ENCODE measurements at regions not wholly inside any gene's neighbourhood (a gene's known extent, or its start where the extent isn't known, plus 50 kb on each side); places are given as distances from the start of the nearest gene placed in this dataset.

DNA sequence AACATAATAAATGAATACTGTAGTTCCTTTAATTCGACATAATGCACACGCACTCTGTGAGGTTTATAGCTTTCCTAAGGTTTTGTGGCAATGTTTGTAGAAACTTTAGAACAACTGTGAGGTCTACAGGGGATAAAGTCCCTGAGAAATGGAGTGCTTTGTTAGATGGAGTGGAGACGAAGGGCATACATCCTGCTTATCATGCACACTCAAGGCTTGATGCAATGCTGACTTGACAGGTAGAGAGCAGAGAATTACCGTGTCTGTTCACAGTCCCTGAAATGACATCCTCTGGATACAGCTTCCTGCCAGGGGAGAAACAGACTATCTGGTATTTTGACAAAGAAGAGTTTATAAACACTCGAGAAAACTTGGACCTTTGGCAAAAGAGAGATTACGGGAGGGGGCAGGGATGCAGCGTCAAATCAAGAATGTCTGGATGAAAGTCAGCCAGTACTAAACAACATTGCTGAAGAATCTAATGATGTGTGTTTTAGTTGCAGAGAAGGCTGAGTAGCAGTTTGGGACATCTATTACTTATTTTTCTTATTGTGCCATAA, 766.9 kb upstream of the ZEB2 start:
- Histone ChIP-seq H3K36me3 (ENCODE audit: insufficient read depth, low read length) (no peaks in the 10 kb centered on the region), H3K9me3 (ENCODE audit: control insufficient read depth, insufficient read depth, low read length) (no peaks in the 10 kb centered on the region; the same call in 1 of the 2 replicates), H3K4me1 (ENCODE audit: insufficient read depth, low read length) (0 out of 2 replicates have a peak, but pooled peaks cover 5% of the 10 kb centered on the region), H3K9ac (ENCODE audit: low read depth, low read length) (no peak overlapping the region)

DNA sequence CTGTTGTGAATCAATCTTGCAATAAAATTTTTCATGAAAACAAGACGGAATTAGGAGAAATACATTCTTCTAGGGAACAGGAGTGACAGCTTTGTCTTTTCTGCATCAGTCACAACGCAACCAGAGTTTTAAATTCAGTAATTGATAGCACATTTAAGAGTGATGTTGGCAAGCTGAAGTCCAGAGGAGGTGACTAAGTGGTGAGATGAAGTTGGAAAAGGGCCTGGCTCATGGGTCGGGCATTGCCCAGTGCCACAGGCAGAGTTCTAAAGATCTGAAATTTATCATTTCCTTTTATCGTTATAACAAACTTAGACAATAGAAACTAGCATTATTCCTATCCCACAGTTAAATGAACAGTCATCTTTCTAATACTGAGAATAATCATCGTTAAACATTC, 764.6 kb upstream of the ZEB2 start:
- H3K9ac ChIP-seq (ENCODE audit: low read depth, low read length) = no peak overlapping the region
- H3K9me3 ChIP-seq (ENCODE audit: control insufficient read depth, insufficient read depth, low read length) = no peaks in the 10 kb centered on the region; the same call in 1 of the 2 replicates
- 0 out of 2 replicates have a peak, but pooled peaks cover 5% of the 10 kb centered on the region for H3K4me1 ChIP-seq (ENCODE audit: insufficient read depth, low read length)
- no peaks in the 10 kb centered on the region for H3K36me3 ChIP-seq (ENCODE audit: insufficient read depth, low read length)

DNA sequence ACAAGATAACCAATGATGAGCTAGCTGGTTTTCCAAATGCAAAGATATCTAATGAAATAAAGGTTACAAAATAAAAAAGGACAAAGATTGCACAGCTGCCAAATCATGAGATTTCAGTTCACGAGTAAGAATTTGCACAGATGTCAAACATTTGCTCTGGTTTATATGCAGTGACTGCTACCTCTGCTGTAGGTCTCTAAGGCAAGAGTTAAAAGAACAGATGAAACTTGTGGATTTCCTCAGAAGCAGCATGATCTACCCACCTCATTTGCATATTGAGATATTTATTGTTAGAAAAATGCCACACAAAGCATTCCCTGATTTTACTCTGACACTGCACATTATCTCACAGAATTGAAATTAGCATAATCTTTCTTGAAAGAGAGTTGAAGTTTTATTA, 763.2 kb upstream of the ZEB2 start:
- no peak overlapping the region for H3K9ac ChIP-seq (ENCODE audit: low read depth, low read length)
- H3K4me1 ChIP-seq (ENCODE audit: insufficient read depth, low read length) = 0 out of 2 replicates have a peak, but pooled peaks cover 5% of the 10 kb centered on the region
- H3K36me3 ChIP-seq (ENCODE audit: insufficient read depth, low read length) = no peaks in the 10 kb centered on the region
- no peaks in the 10 kb centered on the region; the same call in 1 of the 2 replicates for H3K9me3 ChIP-seq (ENCODE audit: control insufficient read depth, insufficient read depth, low read length)

GRCh38 chr2:145277922-145278321, 758.0 kb upstream of the ZEB2 start:
- Histone ChIP-seq H3K9ac (ENCODE audit: low read depth, low read length) (no peak overlapping the region), H3K36me3 (ENCODE audit: insufficient read depth, low read length) (no peaks in the 10 kb centered on the region), H3K4me1 (ENCODE audit: insufficient read depth, low read length) (no peaks in the 10 kb centered on the region), H3K9me3 (ENCODE audit: control insufficient read depth, insufficient read depth, low read length) (peaks cover 4% of the 10 kb centered on the region)

- no peaks in the 10 kb centered on the region for H3K4me1 ChIP-seq (ENCODE audit: insufficient read depth, low read length)
- H3K9ac ChIP-seq (ENCODE audit: low read depth, low read length) = no peak overlapping the region
- no peaks in the 10 kb centered on the region for H3K36me3 ChIP-seq (ENCODE audit: insufficient read depth, low read length)
- H3K9me3 ChIP-seq (ENCODE audit: control insufficient read depth, insufficient read depth, low read length) = peaks cover 4% of the 10 kb centered on the region
These were observed 753.9 kb upstream of the ZEB2 start for GRCh38 chr2:145273840-145274239.

DNA sequence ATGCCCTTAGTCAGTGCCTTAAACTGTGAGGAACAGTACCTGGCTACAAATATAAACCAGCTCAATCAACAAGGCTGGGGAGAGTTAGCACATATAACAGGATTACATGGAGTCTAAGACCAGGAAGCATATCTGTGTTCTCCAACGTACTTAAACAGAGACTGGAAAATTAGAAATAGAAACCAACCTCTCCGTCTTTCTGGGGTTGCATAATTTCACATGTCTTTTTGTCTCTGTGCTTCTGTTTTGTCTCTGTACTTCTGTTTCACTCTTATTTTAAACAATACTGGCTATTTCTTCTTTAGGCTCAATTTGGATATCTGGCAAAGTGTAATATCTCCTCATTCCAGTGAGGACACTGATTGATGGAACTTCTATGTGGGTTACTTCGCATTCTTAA, 749.0 kb upstream of the ZEB2 start:
- Histone ChIP-seq H3K9me3 (ENCODE audit: control insufficient read depth, insufficient read depth, low read length) (peaks cover 3% of the 10 kb centered on the region), H3K36me3 (ENCODE audit: insufficient read depth, low read length) (no peaks in the 10 kb centered on the region), H3K4me1 (ENCODE audit: insufficient read depth, low read length) (no peaks in the 10 kb centered on the region), H3K9ac (ENCODE audit: low read depth, low read length) (no peak overlapping the region)

DNA sequence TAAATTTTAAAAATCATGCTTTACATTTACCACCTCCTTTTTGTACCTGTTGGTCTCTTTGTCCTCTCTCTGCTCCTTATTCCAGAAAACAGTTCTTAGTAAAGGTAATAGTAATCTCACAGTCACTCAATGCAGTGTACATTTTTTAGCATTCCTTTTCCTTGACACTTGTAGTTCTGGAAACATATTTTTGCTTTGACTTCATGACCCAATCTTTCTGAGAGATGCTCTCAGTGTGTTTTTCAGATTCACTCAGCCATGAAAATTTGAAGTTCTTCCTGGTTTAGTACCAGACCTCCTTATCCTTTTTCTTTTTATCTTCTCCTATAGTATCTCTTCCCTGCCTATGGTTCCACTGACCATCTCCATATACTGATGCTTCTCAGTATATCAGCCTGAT, 747.5 kb upstream of the ZEB2 start:
- no peaks in the 10 kb centered on the region for H3K4me1 ChIP-seq (ENCODE audit: insufficient read depth, low read length)
- no peaks in the 10 kb centered on the region for H3K36me3 ChIP-seq (ENCODE audit: insufficient read depth, low read length)
- H3K9me3 ChIP-seq (ENCODE audit: control insufficient read depth, insufficient read depth, low read length) = no peaks in the 10 kb centered on the region
- no peak overlapping the region for H3K9ac ChIP-seq (ENCODE audit: low read depth, low read length)

DNA sequence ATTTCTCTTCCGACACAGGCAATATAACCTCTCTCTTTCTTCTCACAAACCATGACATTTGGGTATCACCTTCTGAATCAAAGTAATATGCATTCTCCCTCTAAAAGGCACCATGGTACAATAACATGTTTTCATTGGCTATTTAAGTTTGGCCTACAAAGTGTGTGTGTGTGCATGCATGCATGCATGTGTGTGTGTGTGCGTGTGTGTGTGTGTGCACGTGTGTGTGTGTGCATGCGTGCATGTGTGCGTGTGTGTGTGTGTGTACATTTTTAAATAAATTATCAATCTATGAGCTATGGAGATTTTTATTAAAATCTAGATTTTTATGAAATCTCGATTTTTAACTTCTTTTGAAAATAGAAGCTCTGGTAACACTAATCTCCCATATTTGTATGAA, 745.3 kb upstream of the ZEB2 start:
- no peaks in the 10 kb centered on the region for H3K9me3 ChIP-seq (ENCODE audit: control insufficient read depth, insufficient read depth, low read length)
- H3K4me1 ChIP-seq (ENCODE audit: insufficient read depth, low read length) = no peaks in the 10 kb centered on the region
- H3K36me3 ChIP-seq (ENCODE audit: insufficient read depth, low read length) = no peaks in the 10 kb centered on the region
- H3K9ac ChIP-seq (ENCODE audit: low read depth, low read length) = no peak overlapping the region

DNA sequence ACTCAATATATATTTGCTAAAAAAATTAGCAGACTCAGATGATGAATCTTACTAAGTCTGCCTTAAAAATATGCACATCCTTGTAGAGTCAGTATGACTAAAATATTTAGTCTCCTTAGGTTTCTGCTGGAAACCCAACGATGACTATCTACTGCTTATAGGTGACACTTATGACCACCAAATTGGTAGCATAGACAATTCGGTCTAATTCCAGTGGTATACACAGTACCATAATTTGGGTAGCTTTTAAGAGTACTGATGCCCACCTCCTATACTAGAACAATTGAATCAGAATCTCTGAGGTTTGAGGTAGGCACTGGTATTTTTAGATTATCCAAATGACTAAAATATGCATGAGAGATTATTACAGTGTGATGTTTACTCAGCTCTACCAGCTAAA, 740.8 kb upstream of the ZEB2 start:
- Histone ChIP-seq H3K4me1 (ENCODE audit: insufficient read depth, low read length) (no peaks in the 10 kb centered on the region), H3K9ac (ENCODE audit: low read depth, low read length) (no peak overlapping the region), H3K9me3 (ENCODE audit: control insufficient read depth, insufficient read depth, low read length) (no peaks in the 10 kb centered on the region), H3K36me3 (ENCODE audit: insufficient read depth, low read length) (no peaks in the 10 kb centered on the region)

GRCh38 chr2:145260081-145260480, 740.2 kb upstream of the ZEB2 start:
- no peaks in the 10 kb centered on the region for H3K9me3 ChIP-seq (ENCODE audit: control insufficient read depth, insufficient read depth, low read length)

GRCh38 chr2:145258903-145259579, 739.1 kb upstream of the ZEB2 start:
- Histone ChIP-seq H3K4me1 (ENCODE audit: insufficient read depth, low read length) (no peaks in the 10 kb centered on the region), H3K36me3 (ENCODE audit: insufficient read depth, low read length) (no peaks in the 10 kb centered on the region), H3K9me3 (ENCODE audit: control insufficient read depth, insufficient read depth, low read length) (no peaks in the 10 kb centered on the region), H3K9ac (ENCODE audit: low read depth, low read length) (no peak overlapping the region)

More at GRCh38 chr2:145260081-145260480, 740.2 kb upstream of the ZEB2 start:
- no peak overlapping the region for H3K9ac ChIP-seq (ENCODE audit: low read depth, low read length)
- H3K4me1 ChIP-seq (ENCODE audit: insufficient read depth, low read length) = no peaks in the 10 kb centered on the region
- no peaks in the 10 kb centered on the region for H3K36me3 ChIP-seq (ENCODE audit: insufficient read depth, low read length)

DNA sequence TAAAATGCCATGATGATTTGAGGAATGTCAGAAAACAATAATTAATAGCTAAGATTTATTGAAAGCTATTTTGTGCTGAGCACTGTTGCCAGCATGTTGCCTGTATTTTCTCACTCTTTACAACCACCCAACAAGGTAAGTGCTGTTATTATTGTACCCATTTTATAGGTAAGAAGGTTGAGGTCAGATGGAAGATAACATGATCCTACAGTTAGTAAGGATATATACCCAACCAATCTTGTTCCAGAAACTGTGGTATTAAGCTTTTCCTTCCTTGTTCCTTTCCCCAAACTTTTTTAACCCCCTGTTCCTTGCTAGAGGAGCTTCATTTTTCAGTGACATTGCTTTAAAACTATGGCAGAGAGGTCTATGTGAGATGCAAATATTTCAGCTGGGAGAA, 738.0 kb upstream of the ZEB2 start:
- no peaks in the 10 kb centered on the region for H3K36me3 ChIP-seq (ENCODE audit: insufficient read depth, low read length)
- H3K9me3 ChIP-seq (ENCODE audit: control insufficient read depth, insufficient read depth, low read length) = no peaks in the 10 kb centered on the region
- no peaks in the 10 kb centered on the region for H3K4me1 ChIP-seq (ENCODE audit: insufficient read depth, low read length)
- no peak overlapping the region for H3K9ac ChIP-seq (ENCODE audit: low read depth, low read length)

DNA sequence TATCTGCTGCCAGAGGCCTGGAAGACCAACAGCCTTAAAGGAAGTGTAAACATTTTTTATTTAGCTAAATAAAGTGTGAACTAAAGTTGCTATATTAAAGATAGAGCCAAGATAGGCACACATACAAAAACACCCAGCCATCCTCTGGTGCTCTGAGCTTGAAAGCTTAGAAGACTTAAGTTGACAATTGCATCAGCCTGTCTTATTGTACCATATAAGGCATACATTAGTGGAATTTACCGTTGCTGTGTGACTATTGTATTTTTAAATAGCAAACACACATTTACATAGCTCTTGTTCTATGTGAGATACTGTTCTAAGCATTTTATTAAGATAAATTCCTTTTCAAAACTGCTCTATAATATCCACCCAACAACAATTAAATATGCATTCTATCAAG, 736.6 kb upstream of the ZEB2 start:
- Histone ChIP-seq H3K4me1 (ENCODE audit: insufficient read depth, low read length) (no peaks in the 10 kb centered on the region), H3K9ac (ENCODE audit: low read depth, low read length) (no peak overlapping the region), H3K36me3 (ENCODE audit: insufficient read depth, low read length) (no peaks in the 10 kb centered on the region), H3K9me3 (ENCODE audit: control insufficient read depth, insufficient read depth, low read length) (no peaks in the 10 kb centered on the region)

GRCh38 chr2:145254291-145254690, 734.4 kb upstream of the ZEB2 start:
- Histone ChIP-seq H3K36me3 (ENCODE audit: insufficient read depth, low read length) (no peaks in the 10 kb centered on the region), H3K9ac (ENCODE audit: low read depth, low read length) (no peak overlapping the region), H3K9me3 (ENCODE audit: control insufficient read depth, insufficient read depth, low read length) (no peaks in the 10 kb centered on the region), H3K4me1 (ENCODE audit: insufficient read depth, low read length) (no peaks in the 10 kb centered on the region)

DNA sequence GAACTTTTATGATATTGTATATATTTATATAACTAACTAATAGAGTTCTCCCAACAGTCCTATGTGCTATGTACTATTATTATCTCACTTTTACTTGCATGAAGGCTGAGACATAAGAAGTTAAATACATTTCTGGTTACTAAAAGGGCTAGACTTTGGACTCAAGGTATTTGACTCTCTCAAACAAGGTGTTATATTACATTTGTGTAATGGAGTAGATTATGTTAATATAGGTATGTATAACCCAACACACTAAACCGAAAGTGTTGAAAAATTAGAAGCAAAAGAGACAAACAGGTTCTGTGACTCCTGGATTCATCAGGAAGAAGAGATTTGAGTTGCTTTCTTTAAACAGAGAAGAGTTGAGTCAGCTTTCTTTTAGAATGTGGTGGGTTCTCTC, 733.6 kb upstream of the ZEB2 start:
- no peaks in the 10 kb centered on the region for H3K36me3 ChIP-seq (ENCODE audit: insufficient read depth, low read length)
- no peaks in the 10 kb centered on the region for H3K9me3 ChIP-seq (ENCODE audit: control insufficient read depth, insufficient read depth, low read length)
- H3K9ac ChIP-seq (ENCODE audit: low read depth, low read length) = no peak overlapping the region
- H3K4me1 ChIP-seq (ENCODE audit: insufficient read depth, low read length) = no peaks in the 10 kb centered on the region
